GM12878 (cell line): ENCODE measurements at regions not wholly inside any gene's neighbourhood (a gene's known extent, or its start where the extent isn't known, plus 50 kb on each side); places are given as distances from the start of the nearest gene placed in this dataset.

ENCODE experiments used
- ATAC-seq: fragments of 200-7000 bp; cut with Tn5 transposase; 3 replicates; pipeline ENCODE4 v1.9.1; 2020; ENCODE audit warnings: mild to moderate bottlenecking, moderate library complexity
- BruUV-seq: library from RNA; stranded (reverse); fragments of 400-500 nt; replicated peaks from 2 replicates; lab custom pipeline; 2021; lab: Mats Ljungman, UMichigan
- CTCF ChIA-PET: fragments of 300-600 bp; sonication (Branson Sonifier 250); formaldehyde crosslinking; extraction: SDS; loops from one replicate; lab custom pipeline; 2021; ENCODE audit warnings: inconsistent platforms; lab: Yijun Ruan, JAX
- POLR2A ChIA-PET: fragments of 350-600 bp; formaldehyde crosslinking; extraction: SDS; loops from one replicate; lab custom pipeline; 2021; ENCODE audit warnings: inconsistent platforms; lab: Charles Lee
- RAD21 ChIA-PET: fragments of 300-600 bp; sonication (Branson Sonifier 250); formaldehyde crosslinking; loops from one replicate; lab custom pipeline; 2023; ENCODE audit warnings: antibody characterized with exemption; ENCODE audit not compliant: unreplicated experiment; lab: Charles Lee
- SMC1A ChIA-PET: fragments of 300-600 bp; sonication (Branson Sonifier 250); formaldehyde crosslinking; loops from one replicate; lab custom pipeline; 2023; ENCODE audit not compliant: unreplicated experiment, uncharacterized antibody; lab: Charles Lee
- DNase-seq: peaks from one replicate; pipeline ENCODE4 v3.0.0-alpha.2; 2011; ENCODE audit warnings: low read depth, low spot score
- FAIRE-seq: peaks from 3 replicates; lab custom pipeline; 2011; peaks lifted over from hg19 to GRCh38; lab: Jason Lieb, UNC
- H2AFZ ChIP-seq: 2 replicates; pipeline ENCODE4 v1.6.0; 2011; ENCODE audit warnings: low read depth, low read length, control low read depth; ENCODE audit not compliant: control insufficient read depth
- H3K27ac ChIP-seq: 2 replicates; pipeline ENCODE4 v1.5.1; 2011; ENCODE audit warnings: control low read depth; ENCODE audit not compliant: control insufficient read depth, insufficient read depth
- H3K27me3 ChIP-seq, 2 experiments: replicated peaks in 1 of 2; 2 replicates each; pipeline versions ENCODE4 v1.6.0 to v1.6.1; 2011; ENCODE audit warnings: low read length in 1 of 2; ENCODE audit not compliant: control insufficient read depth in 2 of 2, insufficient read depth in 2 of 2
- H3K36me3 ChIP-seq, 2 experiments: 2 replicates each; pipeline ENCODE4 v1.5.1; 2011; ENCODE audit warnings: low read length in 1 of 2; ENCODE audit not compliant: control insufficient read depth in 2 of 2, insufficient read depth in 2 of 2
- H3K4me1 ChIP-seq: 2 replicates; pipeline ENCODE4 v1.6.1; 2011; ENCODE audit warnings: mild to moderate bottlenecking, low read length, moderate library complexity, mixed read lengths; ENCODE audit not compliant: control insufficient read depth, insufficient read depth
- H3K4me2 ChIP-seq: 2 replicates; pipeline ENCODE4 v1.6.0; 2011; ENCODE audit warnings: control low read depth; ENCODE audit not compliant: control insufficient read depth, insufficient read depth
- H3K4me3 ChIP-seq: fragments of 200-600 bp; sonication (generic); 2 replicates; pipeline ENCODE4 v1.5.1; 2016
- H3K79me2 ChIP-seq: 2 replicates; pipeline ENCODE4 v1.6.0; 2011; ENCODE audit warnings: low read length; ENCODE audit not compliant: control insufficient read depth, insufficient read depth
- H3K9ac ChIP-seq: 2 replicates; pipeline ENCODE4 v1.8.0; 2011; ENCODE audit warnings: low read length, control low read depth, mixed read lengths; ENCODE audit not compliant: control insufficient read depth, insufficient read depth
- H3K9me3 ChIP-seq: replicated peaks from 3 replicates; pipeline ENCODE4 v1.5.1; 2011; ENCODE audit warnings: mild to moderate bottlenecking, low read length; ENCODE audit not compliant: control insufficient read depth, insufficient read depth
- H4K20me1 ChIP-seq: 2 replicates; pipeline ENCODE4 v1.6.0; 2011; ENCODE audit not compliant: control insufficient read depth, insufficient read depth
- BHLHE40 ChIP-seq, 2 experiments: fragments of 450-650 bp in 1 of 2; IDR thresholded peaks; 2 replicates each; pipeline ENCODE4 v1.6.1; 2011 to 2017; ENCODE audit warnings: low read depth in 2 of 2, borderline replicate concordance in 1 of 2, improper control_type of control experiment in 1 of 2, low read length in 1 of 2, mild to moderate bottlenecking in 1 of 2
- BRCA1 ChIP-seq: IDR thresholded peaks from 2 replicates; pipeline ENCODE4 v1.6.1; 2011; ENCODE audit warnings: low read depth, low read length, improper control_type of control experiment
- CEBPB ChIP-seq, 2 experiments: fragments of 150-350 bp in 1 of 2; IDR thresholded peaks; 2 replicates each; pipeline ENCODE4 v1.6.1; 2012 to 2014; ENCODE audit warnings: low read depth in 2 of 2, low read length in 2 of 2, borderline replicate concordance in 1 of 2, inconsistent platforms in 1 of 2
- NR2C2 ChIP-seq: IDR thresholded peaks from 2 replicates; pipeline ENCODE4 v1.6.1; 2011; ENCODE audit warnings: borderline replicate concordance, low read depth; ENCODE audit not compliant: control insufficient read depth, insufficient read length
- SMC3 ChIP-seq: IDR thresholded peaks from 2 replicates; pipeline ENCODE4 v1.6.1; 2011; ENCODE audit warnings: low read length, improper control_type of control experiment, borderline replicate concordance
- SUZ12 ChIP-seq: fragments of 200-600 bp; sonication (generic); IDR thresholded peaks from one replicate; pipeline ENCODE4 v1.6.1; 2018; ENCODE audit warnings: antibody characterized with exemption, mild to moderate bottlenecking; ENCODE audit not compliant: unreplicated experiment
- YBX1 ChIP-seq: fragments of 450-650 bp; IDR thresholded peaks from 2 replicates; pipeline ENCODE4 v1.6.1; 2016; ENCODE audit warnings: antibody characterized with exemption
- WGBS: methylation state at CpG from one replicate; pipeline ENCODE4 v1.1.6; 2016; ENCODE audit warnings: low lambda C conversion rate; ENCODE audit not compliant: insufficient replicate concordance, insufficient coverage; ENCODE audit errors: missing lambda C conversion rate; 5-methylcytosine and 5-hydroxymethylcytosine counted together
- in situ Hi-C: fragments of 300-500 bp; cut with MboI; formaldehyde crosslinking; loops from 9 replicates; pipeline ENCODE4 v1.14.3; 2018; ENCODE audit warnings: mixed read lengths
- intact Hi-C: fragments of 100-400 bp; cut with micrococcal nuclease; formaldehyde crosslinking; loops from one replicate; pipeline ENCODE4 v1.14.2; 2022; ENCODE audit not compliant: unreplicated experiment
- TF ChIP-seq, protein P1 (sequence below): fragments of 450-650 bp; IDR thresholded peaks from 2 replicates; pipeline ENCODE4 v1.6.1; 2016; ENCODE audit warnings: mild to moderate bottlenecking
- TF ChIP-seq, protein P2 (sequence below): IDR thresholded peaks from 2 replicates; pipeline ENCODE4 v1.6.1; 2012; ENCODE audit warnings: mild to moderate bottlenecking, low read depth, low read length
- TF ChIP-seq, protein P3 (sequence below): fragments of 450-650 bp; formaldehyde crosslinking; IDR thresholded peaks from 2 replicates; pipeline ENCODE4 v1.4.0; 2022; ENCODE audit warnings: mild to moderate bottlenecking, moderate library complexity
- TF ChIP-seq, protein P4 (sequence below): fragments of 450-650 bp; IDR thresholded peaks from 2 replicates; pipeline ENCODE4 v1.6.1; 2017; ENCODE audit warnings: antibody characterized with exemption, mild to moderate bottlenecking, moderate library complexity

DNA sequence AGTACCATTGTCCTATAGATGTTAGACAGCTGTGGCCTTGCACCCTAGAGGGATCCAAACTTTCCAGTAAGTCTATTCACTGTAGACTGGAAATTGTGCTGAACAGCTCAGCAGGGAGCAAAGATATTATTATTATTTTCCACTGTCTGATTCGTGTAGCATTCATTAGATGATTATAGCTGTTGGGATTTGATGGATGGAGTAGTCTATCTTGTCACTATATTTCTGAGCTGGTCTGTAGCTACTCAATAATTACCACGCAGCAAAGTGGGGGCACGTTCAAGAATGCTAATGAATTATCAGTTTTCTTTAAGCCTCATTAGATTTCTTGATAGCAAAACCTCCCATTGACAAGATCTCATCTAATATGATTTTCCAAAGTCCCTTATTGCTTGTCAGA lies 113.2 kb downstream of the RTP4 start:
- SMC1A ChIA-PET, result no interaction called here
- DNase-seq, result no peak
- Histone ChIP-seq H3K36me3 (no peaks in the 10 kb centered on the region), H3K9me3 (no peaks in the 10 kb centered on the region), H2AFZ (no peak overlapping the region), H3K27me3 (peaks cover 1 to 2% of the 10 kb centered on the region in 2 experiments; a peak in 1 of 4 replicates), H3K4me2 (no peak overlapping the region), H3K27ac (no peak overlapping the region), H3K4me3 (no peak overlapping the region), H3K4me1 (no peaks in the 10 kb centered on the region), H3K79me2 (no peaks in the 10 kb centered on the region), H4K20me1 (no peaks in the 10 kb centered on the region), H3K9ac (no peak overlapping the region)
- RAD21 ChIA-PET, result no interaction called here
- in situ Hi-C loops, result no loop called here
- 8% methylated on average over 3 of the region's 3 CpGs for WGBS
- intact Hi-C loops, result no loop called here
- no TSS peak for BruUV-seq
- no peak for FAIRE-seq
- ATAC-seq, result no peak
- POLR2A ChIA-PET, result interaction anchor here (0.6 kb wide), 1 partner anchor 48 kb away, joined by 3 read pairs; no protein-coding TSS in a partner anchor
- CTCF ChIA-PET, result interaction anchor here (1.5 kb wide), 1 partner anchor 162 kb away, joined by 5 read pairs; no protein-coding TSS in a partner anchor
- TF ChIP-seq, protein P1, sequence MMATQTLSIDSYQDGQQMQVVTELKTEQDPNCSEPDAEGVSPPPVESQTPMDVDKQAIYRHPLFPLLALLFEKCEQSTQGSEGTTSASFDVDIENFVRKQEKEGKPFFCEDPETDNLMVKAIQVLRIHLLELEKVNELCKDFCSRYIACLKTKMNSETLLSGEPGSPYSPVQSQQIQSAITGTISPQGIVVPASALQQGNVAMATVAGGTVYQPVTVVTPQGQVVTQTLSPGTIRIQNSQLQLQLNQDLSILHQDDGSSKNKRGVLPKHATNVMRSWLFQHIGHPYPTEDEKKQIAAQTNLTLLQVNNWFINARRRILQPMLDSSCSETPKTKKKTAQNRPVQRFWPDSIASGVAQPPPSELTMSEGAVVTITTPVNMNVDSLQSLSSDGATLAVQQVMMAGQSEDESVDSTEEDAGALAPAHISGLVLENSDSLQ, result no peak
- TF ChIP-seq YBX1 (no peak), CEBPB (IDR thresholded peaks at IDR 0.05; ENCODE audit: borderline replicate concordance in 1 of 2, low read depth in 2 of 2, low read length in 2 of 2) (no peak), BRCA1 (no peak), BHLHE40 (IDR thresholded peaks at IDR 0.05; ENCODE audit: borderline replicate concordance in 1 of 2, low read depth in 2 of 2, low read length in 1 of 2) (no peak), SUZ12 (no peak), SMC3 (no peak), NR2C2 (no peak)
- TF ChIP-seq, protein P2, sequence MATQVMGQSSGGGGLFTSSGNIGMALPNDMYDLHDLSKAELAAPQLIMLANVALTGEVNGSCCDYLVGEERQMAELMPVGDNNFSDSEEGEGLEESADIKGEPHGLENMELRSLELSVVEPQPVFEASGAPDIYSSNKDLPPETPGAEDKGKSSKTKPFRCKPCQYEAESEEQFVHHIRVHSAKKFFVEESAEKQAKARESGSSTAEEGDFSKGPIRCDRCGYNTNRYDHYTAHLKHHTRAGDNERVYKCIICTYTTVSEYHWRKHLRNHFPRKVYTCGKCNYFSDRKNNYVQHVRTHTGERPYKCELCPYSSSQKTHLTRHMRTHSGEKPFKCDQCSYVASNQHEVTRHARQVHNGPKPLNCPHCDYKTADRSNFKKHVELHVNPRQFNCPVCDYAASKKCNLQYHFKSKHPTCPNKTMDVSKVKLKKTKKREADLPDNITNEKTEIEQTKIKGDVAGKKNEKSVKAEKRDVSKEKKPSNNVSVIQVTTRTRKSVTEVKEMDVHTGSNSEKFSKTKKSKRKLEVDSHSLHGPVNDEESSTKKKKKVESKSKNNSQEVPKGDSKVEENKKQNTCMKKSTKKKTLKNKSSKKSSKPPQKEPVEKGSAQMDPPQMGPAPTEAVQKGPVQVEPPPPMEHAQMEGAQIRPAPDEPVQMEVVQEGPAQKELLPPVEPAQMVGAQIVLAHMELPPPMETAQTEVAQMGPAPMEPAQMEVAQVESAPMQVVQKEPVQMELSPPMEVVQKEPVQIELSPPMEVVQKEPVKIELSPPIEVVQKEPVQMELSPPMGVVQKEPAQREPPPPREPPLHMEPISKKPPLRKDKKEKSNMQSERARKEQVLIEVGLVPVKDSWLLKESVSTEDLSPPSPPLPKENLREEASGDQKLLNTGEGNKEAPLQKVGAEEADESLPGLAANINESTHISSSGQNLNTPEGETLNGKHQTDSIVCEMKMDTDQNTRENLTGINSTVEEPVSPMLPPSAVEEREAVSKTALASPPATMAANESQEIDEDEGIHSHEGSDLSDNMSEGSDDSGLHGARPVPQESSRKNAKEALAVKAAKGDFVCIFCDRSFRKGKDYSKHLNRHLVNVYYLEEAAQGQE, result no peak
- TF ChIP-seq, protein P3, sequence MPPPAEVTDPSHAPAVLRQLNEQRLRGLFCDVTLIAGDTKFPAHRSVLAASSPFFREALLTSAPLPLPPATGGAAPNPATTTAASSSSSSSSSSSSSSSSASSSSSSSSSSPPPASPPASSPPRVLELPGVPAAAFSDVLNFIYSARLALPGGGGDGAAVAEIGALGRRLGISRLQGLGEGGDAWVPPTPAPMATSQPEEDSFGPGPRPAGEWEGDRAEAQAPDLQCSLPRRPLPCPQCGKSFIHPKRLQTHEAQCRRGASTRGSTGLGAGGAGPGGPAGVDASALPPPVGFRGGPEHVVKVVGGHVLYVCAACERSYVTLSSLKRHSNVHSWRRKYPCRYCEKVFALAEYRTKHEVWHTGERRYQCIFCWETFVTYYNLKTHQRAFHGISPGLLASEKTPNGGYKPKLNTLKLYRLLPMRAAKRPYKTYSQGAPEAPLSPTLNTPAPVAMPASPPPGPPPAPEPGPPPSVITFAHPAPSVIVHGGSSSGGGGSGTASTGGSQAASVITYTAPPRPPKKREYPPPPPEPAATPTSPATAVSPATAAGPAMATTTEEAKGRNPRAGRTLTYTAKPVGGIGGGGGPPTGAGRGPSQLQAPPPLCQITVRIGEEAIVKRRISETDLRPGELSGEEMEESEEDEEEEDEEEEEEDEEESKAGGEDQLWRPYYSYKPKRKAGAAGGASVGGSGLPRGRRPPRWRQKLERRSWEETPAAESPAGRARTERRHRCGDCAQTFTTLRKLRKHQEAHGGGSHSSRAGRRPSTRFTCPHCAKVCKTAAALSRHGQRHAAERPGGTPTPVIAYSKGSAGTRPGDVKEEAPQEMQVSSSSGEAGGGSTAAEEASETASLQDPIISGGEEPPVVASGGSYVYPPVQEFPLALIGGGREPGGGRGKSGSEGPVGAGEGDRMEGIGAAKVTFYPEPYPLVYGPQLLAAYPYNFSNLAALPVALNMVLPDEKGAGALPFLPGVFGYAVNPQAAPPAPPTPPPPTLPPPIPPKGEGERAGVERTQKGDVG (CRISPR knock-in tag), result no peak
- TF ChIP-seq, protein P4, sequence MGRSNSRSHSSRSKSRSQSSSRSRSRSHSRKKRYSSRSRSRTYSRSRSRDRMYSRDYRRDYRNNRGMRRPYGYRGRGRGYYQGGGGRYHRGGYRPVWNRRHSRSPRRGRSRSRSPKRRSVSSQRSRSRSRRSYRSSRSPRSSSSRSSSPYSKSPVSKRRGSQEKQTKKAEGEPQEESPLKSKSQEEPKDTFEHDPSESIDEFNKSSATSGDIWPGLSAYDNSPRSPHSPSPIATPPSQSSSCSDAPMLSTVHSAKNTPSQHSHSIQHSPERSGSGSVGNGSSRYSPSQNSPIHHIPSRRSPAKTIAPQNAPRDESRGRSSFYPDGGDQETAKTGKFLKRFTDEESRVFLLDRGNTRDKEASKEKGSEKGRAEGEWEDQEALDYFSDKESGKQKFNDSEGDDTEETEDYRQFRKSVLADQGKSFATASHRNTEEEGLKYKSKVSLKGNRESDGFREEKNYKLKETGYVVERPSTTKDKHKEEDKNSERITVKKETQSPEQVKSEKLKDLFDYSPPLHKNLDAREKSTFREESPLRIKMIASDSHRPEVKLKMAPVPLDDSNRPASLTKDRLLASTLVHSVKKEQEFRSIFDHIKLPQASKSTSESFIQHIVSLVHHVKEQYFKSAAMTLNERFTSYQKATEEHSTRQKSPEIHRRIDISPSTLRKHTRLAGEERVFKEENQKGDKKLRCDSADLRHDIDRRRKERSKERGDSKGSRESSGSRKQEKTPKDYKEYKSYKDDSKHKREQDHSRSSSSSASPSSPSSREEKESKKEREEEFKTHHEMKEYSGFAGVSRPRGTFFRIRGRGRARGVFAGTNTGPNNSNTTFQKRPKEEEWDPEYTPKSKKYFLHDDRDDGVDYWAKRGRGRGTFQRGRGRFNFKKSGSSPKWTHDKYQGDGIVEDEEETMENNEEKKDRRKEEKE, result no peak
